Calu3 (cell line): ENCODE measurements at regions not wholly inside any gene's neighbourhood (a gene's known extent, or its start where the extent isn't known, plus 50 kb on each side); places are given as distances from the start of the nearest gene placed in this dataset.
"Not testable (repeated sequence)": the region's sequence is repeated elsewhere in the genome, so short reads cannot be mapped to it uniquely, and the experiment has no call there.

Experiments used
- BruUV-seq: library from RNA; stranded (reverse); fragments of 400-500 nt; replicated peaks from 2 replicates; lab custom pipeline; 2021; lab: Mats Ljungman, UMichigan
- CTCF ChIA-PET: fragments of 300-600 bp; sonication (Branson Sonifier 250); formaldehyde crosslinking; loops from one replicate; lab custom pipeline; 2022; ENCODE audit warnings: antibody characterized with exemption; lab: Charles Lee
- DNase-seq: peaks from one replicate; pipeline ENCODE4 v3.0.0; 2022
- H3K27ac Mint-ChIP-seq: one replicate; pipeline ENCODE4 v1.8.0; 2022; ENCODE audit warnings: mixed read lengths; ENCODE audit not compliant: unreplicated experiment
- H3K27me3 Mint-ChIP-seq: one replicate; pipeline ENCODE4 v1.8.0; 2022; ENCODE audit warnings: mixed read lengths; ENCODE audit not compliant: unreplicated experiment
- H3K36me3 Mint-ChIP-seq: one replicate; pipeline ENCODE4 v1.8.0; 2022; ENCODE audit warnings: mild to moderate bottlenecking, moderate library complexity, mixed read lengths; ENCODE audit not compliant: insufficient read depth, unreplicated experiment
- H3K4me1 Mint-ChIP-seq: one replicate; pipeline ENCODE4 v1.8.0; 2022; ENCODE audit warnings: mild to moderate bottlenecking, low read depth, mixed read lengths; ENCODE audit not compliant: unreplicated experiment
- H3K4me3 Mint-ChIP-seq: one replicate; pipeline ENCODE4 v1.8.0; 2022; ENCODE audit warnings: mild to moderate bottlenecking, low read depth, moderate library complexity, mixed read lengths; ENCODE audit not compliant: unreplicated experiment
- H3K9me3 Mint-ChIP-seq: one replicate; pipeline ENCODE4 v1.8.0; 2022; ENCODE audit warnings: low read depth, mixed read lengths; ENCODE audit not compliant: unreplicated experiment
- intact Hi-C: fragments of 100-400 bp; cut with micrococcal nuclease; formaldehyde crosslinking; loops from one replicate; pipeline ENCODE4 v1.10.0; 2022; ENCODE audit not compliant: unreplicated experiment

GRCh38 chr9:62807424-62807823 lies 1617.6 kb downstream of the SPATA31A7 start:
- H3K9me3 Mint-ChIP-seq, H3K36me3 Mint-ChIP-seq, H3K4me3 Mint-ChIP-seq, H3K27me3 Mint-ChIP-seq, CTCF ChIA-PET, H3K4me1 Mint-ChIP-seq, BruUV-seq, intact Hi-C loops, DNase-seq, H3K27ac Mint-ChIP-seq: not testable (repeated sequence)

- H3K27ac Mint-ChIP-seq, H3K4me1 Mint-ChIP-seq, H3K27me3 Mint-ChIP-seq, H3K9me3 Mint-ChIP-seq, BruUV-seq, intact Hi-C loops, H3K4me3 Mint-ChIP-seq, H3K36me3 Mint-ChIP-seq, DNase-seq, CTCF ChIA-PET: not testable (repeated sequence)
Measured at GRCh38 chr9:62808081-62808480, 1618.2 kb downstream of the SPATA31A7 start.

GRCh38 chr9:62810318-62810717 lies 1620.5 kb downstream of the SPATA31A7 start:
- intact Hi-C loops, H3K27ac Mint-ChIP-seq, BruUV-seq, H3K4me1 Mint-ChIP-seq, H3K36me3 Mint-ChIP-seq, H3K27me3 Mint-ChIP-seq, CTCF ChIA-PET, H3K4me3 Mint-ChIP-seq, DNase-seq, H3K9me3 Mint-ChIP-seq: not testable (repeated sequence)

- H3K4me1 Mint-ChIP-seq, DNase-seq, BruUV-seq, H3K4me3 Mint-ChIP-seq, H3K36me3 Mint-ChIP-seq, H3K9me3 Mint-ChIP-seq, intact Hi-C loops, H3K27ac Mint-ChIP-seq, H3K27me3 Mint-ChIP-seq, CTCF ChIA-PET: not testable (repeated sequence)
Measured at GRCh38 chr9:62810811-62811315, 1621.0 kb downstream of the SPATA31A7 start.

GRCh38 chr9:62815436-62815835 lies 1625.6 kb downstream of the SPATA31A7 start:
- BruUV-seq, CTCF ChIA-PET, H3K27ac Mint-ChIP-seq, H3K36me3 Mint-ChIP-seq, H3K27me3 Mint-ChIP-seq, H3K9me3 Mint-ChIP-seq, H3K4me1 Mint-ChIP-seq, H3K4me3 Mint-ChIP-seq, intact Hi-C loops, DNase-seq: not testable (repeated sequence)

- H3K4me1 Mint-ChIP-seq, DNase-seq, CTCF ChIA-PET, H3K27me3 Mint-ChIP-seq, H3K9me3 Mint-ChIP-seq, H3K27ac Mint-ChIP-seq, BruUV-seq, H3K36me3 Mint-ChIP-seq, H3K4me3 Mint-ChIP-seq, intact Hi-C loops: not testable (repeated sequence)
Measured at GRCh38 chr9:62816331-62816730, 1626.5 kb downstream of the SPATA31A7 start.

GRCh38 chr9:62817214-62817613 lies 1627.4 kb downstream of the SPATA31A7 start:
- H3K4me1 Mint-ChIP-seq, H3K9me3 Mint-ChIP-seq, CTCF ChIA-PET, H3K4me3 Mint-ChIP-seq, intact Hi-C loops, H3K36me3 Mint-ChIP-seq, H3K27me3 Mint-ChIP-seq, BruUV-seq, H3K27ac Mint-ChIP-seq, DNase-seq: not testable (repeated sequence)

- H3K27ac Mint-ChIP-seq, H3K4me3 Mint-ChIP-seq, H3K4me1 Mint-ChIP-seq, CTCF ChIA-PET, intact Hi-C loops, H3K9me3 Mint-ChIP-seq, BruUV-seq, H3K36me3 Mint-ChIP-seq, DNase-seq, H3K27me3 Mint-ChIP-seq: not testable (repeated sequence)
Measured at GRCh38 chr9:62822185-62822584, 1632.3 kb downstream of the SPATA31A7 start.

GRCh38 chr9:62827957-62828907 lies 1638.4 kb downstream of the SPATA31A7 start:
- H3K36me3 Mint-ChIP-seq, H3K27ac Mint-ChIP-seq, CTCF ChIA-PET, H3K9me3 Mint-ChIP-seq, H3K4me3 Mint-ChIP-seq, DNase-seq, H3K27me3 Mint-ChIP-seq, H3K4me1 Mint-ChIP-seq, BruUV-seq, intact Hi-C loops: not testable (repeated sequence)
